Neural cell (in vitro differentiated cells): ENCODE measurements at regions not wholly inside any gene's neighbourhood (a gene's known extent, or its start where the extent isn't known, plus 50 kb on each side); places are given as distances from the start of the nearest gene placed in this dataset.

Experiments
- H2AFZ ChIP-seq: fragments of 200-600, 300-800 bp; sonication (generic), shearing (Covaris generic); 2 replicates; pipeline ENCODE4 v1.6.0; 2014; ENCODE audit warnings: low read depth, mild to moderate bottlenecking, antibody characterized with exemption, low read length, moderate library complexity
- H3F3A ChIP-seq: fragments of 200-600 bp; shearing (Covaris generic); 2 replicates; pipeline ENCODE4 v1.6.1; 2016; ENCODE audit warnings: mild to moderate bottlenecking, moderate library complexity, mixed read lengths, antibody characterized with exemption, low read length; ENCODE audit not compliant: insufficient read depth, poor library complexity, severe bottlenecking
- H3K27ac ChIP-seq: fragments of 200-600, 300-800 bp; sonication (generic), shearing (Covaris generic); 2 replicates; pipeline ENCODE4 v1.5.1; 2014; ENCODE audit warnings: mild to moderate bottlenecking, low read length, moderate library complexity
- H3K27me3 ChIP-seq: fragments of 300-800, 200-600 bp; sonication (generic), shearing (Covaris generic); 2 replicates; pipeline ENCODE4 v1.6.0; 2014; ENCODE audit warnings: mild to moderate bottlenecking, low read depth, low read length, moderate library complexity; ENCODE audit not compliant: insufficient read depth
- H3K36me3 ChIP-seq: fragments of 300-800, 200-600 bp; sonication (generic), shearing (Covaris generic); 2 replicates; pipeline ENCODE4 v1.5.1; 2014; ENCODE audit warnings: mild to moderate bottlenecking, antibody characterized with exemption, low read length, moderate library complexity; ENCODE audit not compliant: insufficient read depth
- H3K4me2 ChIP-seq: fragments of 300-800, 200-600 bp; sonication (generic), shearing (Covaris generic); 2 replicates; pipeline ENCODE4 v1.6.0; 2014; ENCODE audit warnings: mild to moderate bottlenecking, low read length
- H3K4me3 ChIP-seq: fragments of 300-800, 200-600 bp; sonication (generic), shearing (Covaris generic); 2 replicates; pipeline ENCODE4 v1.5.1; 2014; ENCODE audit warnings: mild to moderate bottlenecking, low read length, moderate library complexity
- H3K79me2 ChIP-seq: fragments of 200-600 bp; shearing (Covaris generic); replicated peaks from 2 replicates; pipeline ENCODE4 v1.6.0; 2014; ENCODE audit warnings: mild to moderate bottlenecking, low read length, moderate library complexity; ENCODE audit not compliant: insufficient read depth
- H3K9ac ChIP-seq: fragments of 300-800, 200-600 bp; sonication (generic), shearing (Covaris generic); 2 replicates; pipeline ENCODE4 v1.6.1; 2016; ENCODE audit warnings: mild to moderate bottlenecking, low read length, mixed read lengths
- H3K9me2 ChIP-seq: fragments of 200-600 bp; shearing (Covaris generic); 2 replicates; pipeline ENCODE4 v1.6.1; 2016; ENCODE audit warnings: mild to moderate bottlenecking, low read length, mixed read lengths; ENCODE audit not compliant: insufficient read depth
- H3K9me3 ChIP-seq: fragments of 200-600, 300-800 bp; sonication (generic), shearing (Covaris generic); 2 replicates; pipeline ENCODE4 v1.6.1; 2016; ENCODE audit warnings: mild to moderate bottlenecking, mixed run types, low read length, moderate library complexity, mixed read lengths
- H4K20me1 ChIP-seq: fragments of 200-600 bp; shearing (Covaris generic); 2 replicates; pipeline ENCODE4 v1.6.1; 2016; ENCODE audit warnings: mild to moderate bottlenecking, mixed run types; ENCODE audit not compliant: insufficient read depth
- CTCF ChIP-seq: fragments of 450-650 bp; IDR thresholded peaks from 2 replicates; pipeline ENCODE4 v1.5.1; 2014; ENCODE audit warnings: antibody characterized with exemption, mild to moderate bottlenecking, moderate library complexity; ENCODE audit not compliant: poor library complexity, severe bottlenecking
- EP300 ChIP-seq: fragments of 450-650 bp; conservative IDR thresholded peaks from 2 replicates; pipeline ENCODE4 v1.6.1; 2014; ENCODE audit warnings: antibody characterized with exemption, mild to moderate bottlenecking, moderate library complexity; ENCODE audit not compliant: poor library complexity, severe bottlenecking
- EZH2 ChIP-seq: fragments of 200-600, 300-800 bp; shearing (Covaris generic), sonication (generic); IDR thresholded peaks from 2 replicates; pipeline ENCODE4 v1.6.1; 2014; ENCODE audit warnings: antibody characterized with exemption, low read length, borderline replicate concordance, mild to moderate bottlenecking; ENCODE audit not compliant: insufficient read depth, poor library complexity, severe bottlenecking
- MXI1 ChIP-seq: fragments of 450-650 bp; conservative IDR thresholded peaks from 2 replicates; pipeline ENCODE4 v1.6.1; 2014; ENCODE audit warnings: antibody characterized with exemption, mild to moderate bottlenecking; ENCODE audit not compliant: poor library complexity, severe bottlenecking
- POLR2AphosphoS5 ChIP-seq: IDR thresholded peaks from 2 replicates; pipeline ENCODE4 v1.6.1; 2012
- RAD21 ChIP-seq: fragments of 450-650 bp; conservative IDR thresholded peaks from 2 replicates; pipeline ENCODE4 v1.6.1; 2014; ENCODE audit warnings: antibody characterized with exemption, mild to moderate bottlenecking, moderate library complexity
- REST ChIP-seq: IDR thresholded peaks from 2 replicates; pipeline ENCODE4 v1.6.1; 2012; ENCODE audit warnings: borderline replicate concordance
- SMC3 ChIP-seq: fragments of 450-650 bp; conservative IDR thresholded peaks from 2 replicates; pipeline ENCODE4 v1.6.1; 2014; ENCODE audit warnings: antibody characterized with exemption, mild to moderate bottlenecking, moderate library complexity; ENCODE audit not compliant: poor library complexity
- TAF1 ChIP-seq: IDR thresholded peaks from 2 replicates; pipeline ENCODE4 v1.6.1; 2012; ENCODE audit warnings: low read depth

- H3K79me2 ChIP-seq = no peaks in the 10 kb centered on the region
- no peak overlapping the region for H3K27ac ChIP-seq
- no peaks in the 10 kb centered on the region for H3K27me3 ChIP-seq
- H3K36me3 ChIP-seq = no peaks in the 10 kb centered on the region
- no peak overlapping the region for H3K4me2 ChIP-seq
- H3K9me3 ChIP-seq = peaks cover 3% of the 10 kb centered on the region
- no peak overlapping the region for H3K4me3 ChIP-seq
- H4K20me1 ChIP-seq = no peaks in the 10 kb centered on the region
- H3K9me2 ChIP-seq = no peaks in the 10 kb centered on the region
- H3K9ac ChIP-seq = no peak overlapping the region
- H2AFZ ChIP-seq = no peak overlapping the region
- no peaks in the 10 kb centered on the region for H3F3A ChIP-seq
- TF ChIP-seq SMC3 (no peak), REST (no peak)
These were observed 60.4 kb downstream of the FZD10 start for GRCh38 chr12:130222519-130223218.

- Histone ChIP-seq H3K9me2 (no peaks in the 10 kb centered on the region), H3K4me3 (no peak overlapping the region), H2AFZ (no peak overlapping the region), H3K27ac (no peak overlapping the region), H3K27me3 (no peaks in the 10 kb centered on the region), H3K9me3 (peaks cover 3% of the 10 kb centered on the region), H3K79me2 (no peaks in the 10 kb centered on the region), H4K20me1 (no peaks in the 10 kb centered on the region), H3K4me2 (no peak overlapping the region), H3K36me3 (no peaks in the 10 kb centered on the region), H3K9ac (no peak overlapping the region), H3F3A (no peaks in the 10 kb centered on the region)
- TF ChIP-seq RAD21 (no peak), SMC3 (no peak), TAF1 (no peak), CTCF (no peak), EZH2 (no peak), POLR2AphosphoS5 (no peak), REST (no peak), EP300 (no peak), MXI1 (no peak)
These were observed 61.5 kb downstream of the FZD10 start for GRCh38 chr12:130223767-130224244.
